SK-N-SH (cell line): ENCODE measurements at regions not wholly inside any gene's neighbourhood (a gene's known extent, or its start where the extent isn't known, plus 50 kb on each side); places are given as distances from the start of the nearest gene placed in this dataset.

Experiments used
- CTCF ChIA-PET: fragments of 300-600, 350-600 bp; formaldehyde crosslinking; extraction: SDS; loops from one replicate; lab custom pipeline; 2021; lab: Yijun Ruan, JAX
- POLR2A ChIA-PET: fragments of 350-600 bp; sonication (Branson Sonifier 250); formaldehyde crosslinking; extraction: SDS; loops from one replicate; lab custom pipeline; 2020; ENCODE audit warnings: antibody characterized with exemption, inconsistent platforms; lab: Yijun Ruan, JAX
- DNase-seq: peaks from one replicate; pipeline ENCODE4 v3.0.0; 2012
- H2AFZ ChIP-seq: fragments of 200-600 bp; sonication (generic); 2 replicates; pipeline ENCODE4 v1.8.1; 2016; ENCODE audit warnings: antibody characterized with exemption, mild to moderate bottlenecking, low read depth
- H3F3A ChIP-seq: fragments of 200-600 bp; sonication (generic); replicated peaks from 2 replicates; pipeline ENCODE3; 2016; ENCODE audit warnings: antibody characterized with exemption, mild to moderate bottlenecking; ENCODE audit not compliant: insufficient read depth
- H3K27ac ChIP-seq, 2 experiments: fragments of 200-500 bp in 1 of 2; fragments of 200-600 bp in 1 of 2; sonication (Bioruptor generic) in 1 of 2; sonication (generic), shearing (Covaris generic) in 1 of 2; 2 replicates each; pipeline versions ENCODE4 v1.5.1 to v1.6.1; 2014 to 2016; ENCODE audit warnings: low read depth in 2 of 2, inconsistent platforms in 1 of 2, low read length in 1 of 2, mild to moderate bottlenecking in 1 of 2, mixed read lengths in 1 of 2
- H3K27me3 ChIP-seq: fragments of 200-600 bp; sonication (generic), shearing (Covaris generic); 2 replicates; pipeline ENCODE4 v1.6.1; 2016; ENCODE audit warnings: mixed run types; ENCODE audit not compliant: insufficient read depth
- H3K36me3 ChIP-seq, 2 experiments: fragments of 200-500 bp in 1 of 2; fragments of 200-600 bp in 1 of 2; sonication (Bioruptor generic) in 1 of 2; sonication (generic) in 1 of 2; replicated peaks in 1 of 2; 2 replicates each; pipeline versions ENCODE3 to v1.5.1; 2014 to 2016; ENCODE audit warnings: low read length in 1 of 2, mild to moderate bottlenecking in 1 of 2; ENCODE audit not compliant: insufficient read depth in 2 of 2, control insufficient read depth in 1 of 2
- H3K4me1 ChIP-seq, 2 experiments: fragments of 200-500 bp in 1 of 2; fragments of 200-600 bp in 1 of 2; sonication (Bioruptor generic) in 1 of 2; sonication (generic), shearing (Covaris generic) in 1 of 2; 2 replicates each; pipeline versions ENCODE4 v1.5.1 to v1.6.1; 2014 to 2016; ENCODE audit warnings: low read depth in 1 of 2, low read length in 1 of 2, mixed run types in 1 of 2; ENCODE audit not compliant: insufficient read depth in 2 of 2, control insufficient read depth in 1 of 2
- H3K4me2 ChIP-seq: fragments of 200-600 bp; sonication (generic), shearing (Covaris generic); 2 replicates; pipeline ENCODE4 v1.6.1; 2017; ENCODE audit warnings: mixed run types
- H3K4me3 ChIP-seq, 2 experiments: fragments of 200-500 bp in 1 of 2; fragments of 200-600 bp in 1 of 2; sonication (Bioruptor generic) in 1 of 2; sonication (generic), shearing (Covaris generic) in 1 of 2; 2 replicates each; pipeline versions ENCODE4 v1.5.1 to v1.8.1; 2014 to 2016; ENCODE audit warnings: low read depth in 2 of 2, inconsistent platforms in 1 of 2, low read length in 1 of 2, mild to moderate bottlenecking in 1 of 2, mixed read lengths in 1 of 2, moderate library complexity in 1 of 2
- H3K79me2 ChIP-seq: fragments of 200-600 bp; sonication (generic); 2 replicates; pipeline ENCODE4 v1.8.1; 2017; ENCODE audit warnings: mild to moderate bottlenecking; ENCODE audit not compliant: insufficient read depth
- H3K9ac ChIP-seq: fragments of 200-600 bp; sonication (generic); 2 replicates; pipeline ENCODE4 v1.6.1; 2017; ENCODE audit warnings: mixed run types
- H3K9me2 ChIP-seq: fragments of 200-600 bp; sonication (generic); 2 replicates; pipeline ENCODE4 v1.6.1; 2017; ENCODE audit warnings: mixed run types
- H3K9me3 ChIP-seq: fragments of 200-600 bp; sonication (generic); 2 replicates; pipeline ENCODE4 v1.6.1; 2017; ENCODE audit warnings: mixed run types, mild to moderate bottlenecking, moderate library complexity
- H4K20me1 ChIP-seq: fragments of 200-600 bp; sonication (generic); 2 replicates; pipeline ENCODE4 v1.6.1; 2017; ENCODE audit warnings: mild to moderate bottlenecking, mixed run types; ENCODE audit not compliant: insufficient read depth
- CHD2 ChIP-seq: fragments of 150-350 bp; IDR thresholded peaks from 2 replicates; pipeline ENCODE4 v1.6.1; 2018; ENCODE audit warnings: low read length; ENCODE audit not compliant: partially characterized antibody
- CTCF ChIP-seq: fragments of 200-600 bp; sonication (generic); IDR thresholded peaks from 2 replicates; pipeline ENCODE4 v1.6.1; 2017; ENCODE audit warnings: antibody characterized with exemption, mild to moderate bottlenecking, moderate library complexity
- FOSL2 ChIP-seq: IDR thresholded peaks from 2 replicates; pipeline ENCODE4 v1.4.0; 2012; ENCODE audit warnings: low read depth, mild to moderate bottlenecking, moderate library complexity, borderline replicate concordance
- FOXJ3 ChIP-seq: sonication (generic); formaldehyde crosslinking; IDR thresholded peaks from 2 replicates; pipeline ENCODE4 v1.5.1; 2020; ENCODE audit warnings: mild to moderate bottlenecking, missing genetic modification reagents
- GABPA ChIP-seq: IDR thresholded peaks from 2 replicates; pipeline ENCODE4 v1.4.0; 2012; ENCODE audit warnings: low read depth, mild to moderate bottlenecking
- GATA2 ChIP-seq: sonication (generic); formaldehyde crosslinking; IDR thresholded peaks from 2 replicates; pipeline ENCODE4 v1.5.0; 2020; ENCODE audit warnings: mild to moderate bottlenecking, missing genetic modification reagents
- JUND ChIP-seq: IDR thresholded peaks from 2 replicates; pipeline ENCODE4 v1.4.0; 2012
- MEF2A ChIP-seq: IDR thresholded peaks from 2 replicates; pipeline ENCODE4 v1.4.0; 2012; ENCODE audit warnings: low read depth, borderline replicate concordance
- NFIC ChIP-seq: IDR thresholded peaks from 2 replicates; pipeline ENCODE4 v1.4.0; 2012; ENCODE audit warnings: borderline replicate concordance
- RCOR1 ChIP-seq: fragments of 150-350 bp; IDR thresholded peaks from 2 replicates; pipeline ENCODE4 v1.6.1; 2017; ENCODE audit warnings: antibody characterized with exemption, low read length
- RXRA ChIP-seq: IDR thresholded peaks from 2 replicates; pipeline ENCODE4 v1.4.0; 2012; ENCODE audit warnings: low read depth, mild to moderate bottlenecking, borderline replicate concordance
- USF2 ChIP-seq: fragments of 150-350 bp; IDR thresholded peaks from 2 replicates; pipeline ENCODE4 v1.6.1; 2017; ENCODE audit warnings: antibody characterized with exemption, low read length, low read depth, borderline replicate concordance
- ZBTB33 ChIP-seq: IDR thresholded peaks from 2 replicates; pipeline ENCODE4 v1.4.0; 2012; ENCODE audit warnings: low read depth, borderline replicate concordance
- WGBS: methylation state at CpG from one replicate; pipeline ENCODE4 v1.1.6; 2017; ENCODE audit warnings: low lambda C conversion rate; 5-methylcytosine and 5-hydroxymethylcytosine counted together

GRCh38 chr10:111458256-111458655 is 381.4 kb downstream of the ADRA2A start (continued):
- TF ChIP-seq USF2, result no peak
- TF ChIP-seq, all 33 proteins: peak for 0

GRCh38 chr10:111459967-111460366 is 383.1 kb downstream of the ADRA2A start:
- Histone ChIP-seq H3K79me2 (no peaks in the 10 kb centered on the region), H3K4me1 (no peaks in the 10 kb centered on the region), H3F3A (no peaks in the 10 kb centered on the region), H3K27me3 (no peaks in the 10 kb centered on the region)
- TF ChIP-seq NFIC (no peak), CTCF (no peak), RXRA (no peak), MEF2A (no peak), JUND (no peak), ZBTB33 (no peak), CHD2 (no peak), RCOR1 (no peak)
- TF ChIP-seq, all 33 proteins: peak for 0
- no peak for DNase-seq
- Histone ChIP-seq H3K9me3 (no peaks in the 10 kb centered on the region), H3K36me3 (no peaks in the 10 kb centered on the region), H2AFZ (no peak overlapping the region), H3K9me2 (no peaks in the 10 kb centered on the region), H3K9ac (no peak overlapping the region), H4K20me1 (no peaks in the 10 kb centered on the region), H3K27ac (no peak overlapping the region), H3K4me3 (no peak overlapping the region), H3K4me2 (no peak overlapping the region)
- 14% methylated on average over 2 of the region's 2 CpGs for WGBS
- POLR2A ChIA-PET, result no interaction called here
- CTCF ChIA-PET, result interaction anchor here (1.2 kb wide), 1 partner anchor 8 kb away, joined by 4 read pairs; no protein-coding TSS in a partner anchor

- Histone ChIP-seq H3K79me2 (no peaks in the 10 kb centered on the region), H3K9ac (no peak overlapping the region), H3K9me2 (no peaks in the 10 kb centered on the region), H3K27me3 (no peaks in the 10 kb centered on the region), H3K4me3 (no peak overlapping the region), H3K9me3 (no peaks in the 10 kb centered on the region), H3K4me2 (no peak overlapping the region), H2AFZ (no peak overlapping the region), H4K20me1 (no peaks in the 10 kb centered on the region), H3K4me1 (peaks cover 0 to 3% of the 10 kb centered on the region in 2 experiments; a peak in 1 of 4 replicates), H3F3A (no peaks in the 10 kb centered on the region), H3K36me3 (no peaks in the 10 kb centered on the region), H3K27ac (no peak overlapping the region)
- TF ChIP-seq GATA2 (CRISPR knock-in tag) (no peak), FOXJ3 (no peak), CHD2 (no peak), FOSL2 (no peak), GABPA (no peak), JUND (no peak)
- ChIA-PET CTCF (no interaction called here), POLR2A (no interaction called here)
- WGBS, result 27% methylated on average over 6 of the region's 7 CpGs
- DNase-seq, result no peak
Observed at GRCh38 chr10:111472445-111472844, 395.6 kb downstream of the ADRA2A start.
